Stimulated activated CD4-positive, alpha-beta T cell treated with anti-CD3 and anti-CD28 coated beads, Interleukin-1b, Interleukin-23, amount 100 ng/mL, for 24 hours (primary cell): ENCODE measurements at regions not wholly inside any gene's neighbourhood (a gene's known extent, or its start where the extent isn't known, plus 50 kb on each side); places are given as distances from the start of the nearest gene placed in this dataset.

Experiments used
- DNase-seq, 4 experiments: peaks; one replicate each; pipeline ENCODE4 v3.0.0-alpha.2; 2020; ENCODE audit warnings: low read depth in 4 of 4, low spot score in 1 of 4

DNA sequence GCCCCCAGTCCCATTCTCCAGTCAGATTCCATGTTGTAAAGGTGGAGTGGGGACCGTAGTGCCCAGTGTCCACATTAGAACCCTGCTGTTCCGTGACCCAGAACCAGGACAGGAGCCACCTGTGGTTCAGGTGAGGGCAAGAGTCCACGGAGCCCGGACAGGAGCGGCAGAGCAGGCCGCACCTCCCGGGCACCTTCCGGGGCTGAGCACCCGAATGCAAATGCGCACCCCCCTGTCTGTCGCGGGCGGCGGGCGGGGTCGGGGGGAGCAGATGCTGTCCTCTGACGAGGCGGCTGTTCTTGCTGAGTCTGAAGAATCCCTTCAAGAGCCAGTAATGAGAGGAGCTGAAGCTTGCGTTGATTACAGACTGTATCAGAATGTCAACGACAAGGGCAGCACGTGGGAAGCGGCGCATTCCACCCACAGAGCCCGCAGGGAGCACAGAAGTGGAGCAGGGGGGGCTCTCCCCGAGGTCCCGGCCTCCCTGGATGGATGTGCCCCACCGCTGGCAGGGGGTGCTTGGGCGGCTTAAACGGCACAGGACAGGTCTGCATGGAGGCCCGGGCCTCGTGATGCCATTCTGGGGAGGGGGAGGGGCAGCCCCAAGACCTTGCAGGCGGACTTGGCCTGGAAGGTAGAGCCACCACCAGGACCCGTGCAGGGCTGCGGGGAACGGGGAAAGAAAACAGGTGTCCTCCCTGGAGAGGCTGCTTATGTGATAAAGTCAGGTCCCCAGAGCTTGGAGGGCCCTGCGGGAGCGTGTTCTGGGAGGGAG is 407.5 kb upstream of the RNF32 start:
- DNase-seq = no peak

DNA sequence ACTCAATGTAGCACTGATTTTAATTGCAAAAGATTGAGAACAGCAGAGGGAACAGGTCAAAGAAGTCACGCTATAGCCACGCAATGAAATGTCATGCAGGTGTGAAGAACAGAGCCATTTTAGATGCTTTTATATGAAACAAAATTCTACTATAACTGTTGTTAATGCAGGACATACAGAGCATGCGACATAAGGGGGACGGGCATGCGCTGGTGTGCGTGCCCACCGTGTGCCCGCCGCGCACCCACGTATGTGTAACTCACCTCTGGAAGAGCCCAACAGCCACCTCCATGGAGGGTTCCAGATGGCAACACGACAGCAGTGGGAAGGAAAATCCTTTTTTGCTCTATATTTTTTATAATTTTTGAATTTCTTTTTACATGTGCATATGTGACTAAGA is 410.0 kb upstream of the RNF32 start:
- DNase-seq = no peak

DNA sequence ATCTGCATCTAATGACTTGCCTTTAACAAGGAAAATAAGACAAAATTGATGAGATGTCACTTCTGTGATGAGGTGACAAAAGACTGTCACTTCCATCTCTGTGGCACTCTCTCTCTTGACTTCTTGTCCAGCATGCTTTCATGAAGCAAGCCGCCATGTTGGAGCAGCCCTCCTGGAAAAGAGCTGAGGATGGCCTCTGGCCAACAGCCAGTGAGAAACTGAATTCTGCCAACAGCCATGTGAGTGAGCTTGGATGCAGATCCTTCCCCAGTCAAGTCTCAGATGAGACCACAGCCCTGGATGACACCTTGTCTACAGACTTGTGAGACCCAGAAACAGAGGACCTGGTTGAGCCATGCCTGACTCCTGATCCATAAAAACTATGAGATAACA is 412.6 kb upstream of the SHH start:
- no peak for DNase-seq

DNA sequence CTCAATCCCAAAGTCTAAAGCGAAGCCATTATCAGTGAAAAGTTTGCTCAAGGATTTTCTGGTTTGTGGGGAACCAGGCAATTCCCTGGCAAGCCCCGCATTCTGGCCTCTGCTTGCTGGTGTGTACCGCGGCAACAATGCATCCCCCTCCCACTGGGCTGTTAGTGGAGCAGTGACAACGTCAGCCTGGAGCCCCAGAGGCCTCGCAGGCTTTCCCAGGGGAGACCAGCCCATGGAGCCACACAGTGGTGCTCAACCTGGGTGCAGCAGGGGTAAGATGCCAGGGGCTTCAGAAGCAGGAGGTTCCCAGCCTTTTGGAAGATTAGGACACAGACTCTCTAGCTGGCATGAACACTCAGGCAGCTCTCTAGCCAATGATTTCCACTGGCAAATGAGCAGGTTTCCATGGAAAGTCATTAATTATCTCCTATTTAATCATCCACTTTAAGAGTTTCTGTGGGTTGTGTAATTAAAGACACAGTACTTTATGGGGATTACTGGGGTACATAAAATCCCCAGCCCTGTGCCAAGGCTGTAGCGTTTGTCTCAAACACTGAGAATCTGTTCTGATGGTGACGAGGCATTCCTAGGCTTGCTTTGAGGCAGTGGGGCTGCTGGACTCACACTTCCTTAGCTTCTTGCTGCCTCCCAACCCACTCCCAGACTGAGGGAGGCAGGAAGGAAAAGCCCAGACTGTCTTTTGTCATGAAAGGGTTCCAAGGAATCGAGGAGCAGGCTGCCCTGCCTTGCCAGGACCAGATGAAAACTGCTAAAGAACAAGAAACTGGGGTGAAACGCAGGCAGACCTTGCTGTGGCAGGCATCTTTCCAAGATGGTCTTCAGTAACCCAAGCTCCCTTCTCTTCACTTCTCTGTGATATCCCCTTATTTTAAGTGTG is 411.9 kb upstream of the SHH start:
- no peak for DNase-seq

DNA sequence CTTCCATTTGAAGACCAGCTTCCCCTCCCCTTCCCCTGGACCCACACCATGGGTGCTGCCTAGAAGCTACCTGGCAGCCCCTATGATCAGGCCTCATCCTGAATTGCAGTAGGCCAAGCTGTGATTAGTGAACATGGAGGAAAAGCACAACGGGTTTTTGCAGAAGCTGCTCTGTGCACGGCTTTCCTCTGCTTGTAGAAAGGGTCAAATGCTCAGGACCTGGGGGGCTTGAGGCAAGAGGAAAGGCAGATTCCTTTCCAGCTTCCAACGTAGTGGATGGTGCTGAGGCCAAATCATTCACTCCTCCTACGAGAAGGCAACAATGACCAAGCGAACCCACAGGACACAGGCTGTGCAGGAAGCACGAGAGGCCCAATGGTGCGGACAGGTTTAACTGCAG is 410.3 kb upstream of the SHH start:
- DNase-seq = no peak

DNA sequence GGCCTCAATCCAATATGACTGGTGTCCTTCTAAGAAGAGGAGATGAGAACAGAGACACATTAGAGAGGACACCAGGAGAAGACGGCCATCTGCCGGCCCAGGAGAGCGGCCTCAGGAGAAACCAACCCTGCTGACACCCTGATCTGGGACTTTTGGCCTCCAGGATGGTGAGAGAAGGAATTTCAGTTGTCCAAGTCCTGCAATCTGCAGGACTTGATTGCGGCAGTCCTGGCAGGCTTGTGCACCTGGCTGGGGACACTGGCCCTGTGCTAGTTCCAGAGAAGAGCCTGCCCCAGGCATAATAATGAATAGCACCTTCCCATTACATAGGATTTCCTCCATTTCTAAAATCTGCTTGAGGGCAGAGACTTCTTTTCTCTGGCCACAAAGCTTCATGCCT is 409.9 kb upstream of the SHH start:
- DNase-seq = no peak

DNA sequence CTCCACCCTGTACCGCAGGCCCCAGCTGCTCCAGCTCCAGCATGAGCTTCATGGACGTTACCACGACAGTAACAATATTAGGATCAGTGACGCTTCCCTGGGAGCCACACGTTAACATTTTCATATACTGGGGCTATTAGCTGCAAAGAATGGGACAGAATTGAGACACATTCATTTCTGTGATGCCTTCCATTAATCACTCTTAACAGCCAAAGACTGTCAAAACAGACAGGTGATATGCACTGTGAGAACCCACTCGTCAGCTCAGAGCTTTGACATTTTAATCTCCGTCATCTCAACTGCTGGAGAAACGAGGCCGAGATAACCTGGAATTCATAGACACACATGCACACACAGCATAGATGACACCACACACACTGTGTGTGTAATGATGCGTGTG is 408.4 kb upstream of the SHH start:
- DNase-seq = no peak

DNA sequence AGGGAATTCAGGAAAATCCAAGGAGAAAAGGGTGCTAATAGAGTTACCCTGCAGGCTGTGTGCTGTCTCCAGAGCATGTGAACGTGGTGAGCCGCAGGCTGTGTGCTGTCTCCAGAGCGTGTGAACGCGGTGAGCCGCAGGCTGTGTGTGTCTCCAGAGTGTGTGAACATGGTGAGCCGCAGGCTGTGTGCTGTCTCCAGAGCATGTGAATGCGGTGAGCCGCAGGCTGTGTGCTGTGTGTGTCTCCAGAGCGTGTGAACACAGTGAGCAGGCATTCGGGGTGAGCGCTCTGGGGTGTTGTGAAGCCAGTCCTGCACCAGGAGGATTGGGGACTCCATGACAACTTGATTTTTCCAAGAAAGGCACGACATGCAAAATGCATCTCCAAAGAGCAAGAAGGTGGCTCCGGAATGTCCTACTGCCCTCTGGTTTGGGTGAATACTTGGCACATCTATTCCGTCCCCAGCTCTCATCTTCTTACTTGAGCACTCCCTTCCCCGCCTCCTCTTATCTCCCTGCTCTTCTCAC is 407.9 kb upstream of the SHH start:
- DNase-seq = no peak

DNA sequence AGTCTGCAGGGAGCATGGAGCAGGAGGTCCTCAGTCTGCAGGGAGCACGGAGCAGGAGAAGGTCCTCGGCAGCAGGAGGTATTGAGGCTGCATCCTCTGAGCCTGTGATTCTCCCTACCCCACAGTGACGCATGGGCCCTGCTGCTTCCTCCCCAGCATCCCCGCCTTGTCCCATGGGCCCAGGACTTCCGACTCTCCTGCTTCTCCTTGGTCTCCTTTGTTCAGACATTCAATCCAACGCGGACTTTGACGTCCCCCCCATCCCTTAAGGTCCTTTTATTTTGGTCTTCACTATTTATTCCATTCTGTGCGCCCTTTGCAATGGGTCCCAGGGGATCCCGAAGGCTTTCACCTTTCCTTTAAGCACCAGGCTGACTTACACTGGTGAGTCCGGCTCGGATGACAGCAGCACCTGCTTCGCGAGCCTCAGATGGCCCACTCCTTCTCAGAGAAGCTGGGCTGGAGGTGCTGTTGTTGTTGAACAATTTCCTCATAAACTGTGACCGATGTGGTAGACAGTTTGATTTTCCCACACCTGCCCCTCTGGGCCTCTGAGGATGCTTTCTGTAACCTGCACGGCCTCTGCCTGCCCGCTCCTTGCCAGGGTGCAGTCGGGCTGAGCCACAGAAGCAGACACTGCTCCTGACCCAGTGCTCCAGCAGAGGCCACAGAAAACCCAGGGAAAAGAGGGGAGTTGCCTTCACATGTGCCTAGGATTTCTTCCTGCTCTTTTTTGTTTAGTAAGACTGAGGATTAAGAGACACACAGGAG is 407.2 kb upstream of the SHH start:
- no peak for DNase-seq

DNA sequence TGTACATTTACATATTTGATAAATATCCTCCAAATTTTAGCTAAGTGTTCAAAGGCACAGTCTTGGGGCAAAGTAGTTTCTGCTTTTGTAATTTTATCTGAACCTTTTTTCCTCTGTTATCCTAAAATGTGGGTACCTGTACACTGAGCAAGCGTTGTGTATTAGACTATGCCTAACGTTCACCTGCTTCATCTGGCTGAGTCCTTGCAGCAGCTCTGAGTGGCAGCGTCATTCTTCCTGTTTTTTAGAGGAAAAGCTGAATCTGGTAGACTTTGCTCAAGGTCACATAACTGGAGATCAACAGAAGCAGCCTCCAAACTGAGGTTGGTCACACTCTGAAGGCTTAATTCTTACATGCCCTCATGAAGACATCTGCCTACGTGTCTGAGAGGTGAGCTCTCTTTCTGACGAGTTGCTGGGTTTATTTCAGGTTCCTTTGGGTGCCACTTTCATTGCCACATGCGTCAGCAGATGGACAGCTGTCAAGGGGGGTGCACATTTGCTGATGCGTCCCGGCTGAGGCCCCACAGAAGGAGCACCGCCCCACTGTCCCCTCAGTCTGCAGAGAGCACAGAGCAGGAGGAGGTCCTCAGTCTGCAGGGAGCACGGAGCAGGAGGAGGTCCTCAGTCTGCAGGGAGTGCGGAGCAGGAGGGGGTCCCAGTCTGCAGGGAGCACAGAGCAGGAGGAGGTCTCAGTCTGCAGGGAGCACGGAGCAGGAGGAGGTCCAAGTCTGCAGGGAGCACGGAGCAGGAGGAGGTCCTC is 406.5 kb upstream of the SHH start:
- no peak for DNase-seq

DNA sequence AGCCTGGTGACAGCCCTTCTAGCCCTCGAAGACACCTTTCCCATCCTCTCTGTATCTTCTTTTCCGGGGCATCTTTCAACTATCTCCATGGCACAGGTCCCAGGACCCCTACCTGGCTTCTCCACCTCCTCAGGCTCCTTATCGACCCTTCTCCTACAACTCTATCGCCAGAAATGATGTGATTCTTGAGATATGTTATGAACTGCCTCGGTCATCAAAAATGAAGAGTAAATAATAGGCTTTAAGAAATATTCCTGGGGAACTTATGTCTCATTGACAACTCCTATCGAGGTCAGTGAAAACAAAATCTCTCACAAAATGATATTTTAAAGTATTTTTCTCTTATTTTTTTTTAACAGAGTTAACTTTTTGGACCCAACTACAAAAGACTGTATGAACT is 405.5 kb upstream of the SHH start:
- DNase-seq = no peak

DNA sequence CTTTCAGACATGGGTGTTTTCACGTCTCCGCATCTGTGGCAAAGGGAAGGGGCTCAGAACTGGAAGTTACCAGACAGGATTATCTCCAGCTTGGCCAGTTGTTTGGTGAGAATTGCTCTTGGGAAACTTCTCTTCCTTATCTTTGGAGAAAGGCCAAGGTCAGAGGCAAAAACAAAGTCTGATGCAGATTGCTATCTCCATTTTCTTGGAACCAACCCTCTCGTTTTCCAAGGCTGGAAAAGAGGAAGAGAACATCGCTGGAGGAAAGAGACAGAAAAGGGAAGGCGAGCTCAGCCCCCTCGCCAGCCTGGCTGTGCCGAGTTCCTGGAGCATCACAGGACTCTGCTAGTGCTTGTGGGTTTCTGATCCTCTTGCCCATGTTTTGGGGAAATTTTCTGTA is 396.8 kb upstream of the SHH start:
- DNase-seq = no peak

DNA sequence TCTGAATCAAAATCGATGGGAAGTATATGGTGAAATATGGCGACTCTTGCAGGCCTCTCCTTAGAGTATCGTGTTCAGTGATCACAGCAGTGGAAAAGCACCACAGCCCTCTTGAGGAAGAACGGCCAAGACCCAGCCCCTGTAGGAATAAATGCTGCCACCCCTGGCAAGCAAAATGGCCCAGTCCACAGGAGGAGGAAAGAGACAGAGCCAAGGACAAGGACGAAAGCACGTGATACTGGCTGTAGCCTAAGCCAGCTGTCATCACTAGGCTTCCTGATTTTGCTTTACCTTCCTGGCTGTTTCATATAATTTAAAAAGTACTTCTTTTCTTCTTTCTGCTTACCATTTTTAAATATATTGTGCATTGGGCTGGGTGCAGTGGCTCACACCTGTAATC is 395.0 kb upstream of the SHH start:
- no peak for DNase-seq

DNA sequence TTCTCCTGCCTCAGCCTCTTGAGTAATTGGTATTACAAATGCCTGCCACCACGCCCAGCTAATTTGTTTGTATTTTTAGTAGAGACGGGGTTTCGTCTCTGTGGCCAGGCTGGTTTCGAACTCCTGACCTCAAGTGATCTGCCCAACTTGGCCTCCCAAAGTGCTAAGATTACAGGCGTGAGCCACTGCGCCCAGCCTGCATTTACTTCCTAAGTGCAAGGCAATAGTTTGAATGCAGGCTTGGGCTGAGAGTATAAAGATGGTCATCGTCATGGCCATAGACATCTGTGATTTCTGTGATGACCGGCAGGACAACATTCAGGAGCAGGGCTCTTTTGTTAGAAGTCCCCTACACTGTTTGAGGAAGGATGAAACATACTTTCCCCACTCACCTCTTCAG is 393.9 kb upstream of the SHH start:
- DNase-seq = no peak

DNA sequence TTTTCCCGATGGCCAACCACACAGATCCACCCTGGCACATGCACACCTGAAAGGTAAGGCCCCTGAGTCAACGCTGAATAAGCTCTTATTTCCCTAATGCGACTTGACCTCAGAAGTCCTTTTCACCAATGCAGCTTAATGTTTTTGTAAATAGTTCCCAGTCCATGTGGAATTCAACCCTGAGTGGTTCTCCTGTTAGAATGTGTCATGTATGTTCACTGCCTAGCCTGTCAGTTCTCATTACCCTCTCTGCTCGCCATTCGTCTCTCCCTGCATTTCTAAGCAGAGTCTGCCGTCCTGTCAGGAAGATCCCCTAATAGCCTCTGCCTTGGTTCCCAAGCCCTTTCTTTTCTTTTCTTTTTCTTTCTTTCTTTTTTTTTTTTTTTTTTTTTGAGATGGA is 392.6 kb upstream of the SHH start:
- DNase-seq = no peak

DNA sequence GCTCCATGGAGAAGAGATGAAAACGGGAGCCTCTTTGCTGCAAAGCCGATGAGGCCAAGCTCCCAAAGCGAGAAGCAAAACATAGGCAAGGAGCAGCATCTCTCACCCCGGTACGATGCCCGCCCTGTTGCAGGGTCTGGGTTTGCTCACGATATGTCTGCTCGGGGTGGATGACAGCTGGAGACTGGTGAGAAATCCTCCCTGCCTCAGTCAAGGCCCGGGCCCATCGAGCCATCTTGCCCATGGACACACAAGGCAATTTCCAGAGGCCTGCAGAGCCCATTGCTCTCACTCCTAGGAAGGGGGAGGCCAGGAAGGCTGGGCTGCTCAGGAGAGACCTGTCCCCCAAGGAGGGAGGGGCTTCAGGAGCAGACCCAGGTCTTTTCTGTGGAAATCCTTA is 391.7 kb upstream of the SHH start:
- DNase-seq = no peak

DNA sequence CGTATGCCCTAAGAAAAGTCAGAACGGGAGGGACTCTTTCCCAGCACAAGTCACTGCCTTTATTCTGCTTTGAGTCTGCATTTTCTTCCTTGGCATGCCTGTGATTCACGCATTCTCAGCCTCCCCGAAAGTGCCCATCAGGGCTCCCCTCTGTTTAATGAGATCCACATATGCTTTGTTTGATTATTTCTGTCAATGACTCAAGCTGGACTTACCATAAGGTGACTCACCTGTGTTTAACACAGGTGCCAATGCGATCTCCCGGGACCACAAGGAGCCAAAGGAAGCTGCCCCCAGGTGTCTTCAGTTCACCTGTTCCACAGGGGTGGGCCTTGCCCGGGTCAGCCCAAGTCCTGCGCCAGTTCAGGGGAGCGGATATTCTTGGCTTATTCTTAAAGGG is 386.0 kb upstream of the SHH start:
- DNase-seq = no peak

DNA sequence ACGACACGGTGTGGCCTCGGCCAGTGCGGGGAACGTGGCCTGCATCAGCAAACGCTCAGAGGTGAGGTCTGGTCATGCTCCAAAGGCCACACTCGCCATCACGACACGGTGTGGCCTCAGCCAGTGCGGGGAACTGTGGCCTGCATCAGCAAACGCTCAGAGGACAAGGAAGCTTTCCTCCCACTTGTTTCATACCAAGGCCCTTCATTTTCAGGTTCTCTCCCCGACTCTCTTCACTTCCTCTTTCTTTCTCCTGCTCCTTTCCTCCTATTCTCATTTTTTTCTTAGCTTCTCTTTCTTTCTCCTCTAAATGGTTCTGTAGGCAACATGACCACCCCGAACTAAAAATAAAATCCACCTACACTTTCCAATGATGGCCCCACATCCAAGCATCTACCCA is 384.4 kb upstream of the SHH start:
- DNase-seq = no peak

DNA sequence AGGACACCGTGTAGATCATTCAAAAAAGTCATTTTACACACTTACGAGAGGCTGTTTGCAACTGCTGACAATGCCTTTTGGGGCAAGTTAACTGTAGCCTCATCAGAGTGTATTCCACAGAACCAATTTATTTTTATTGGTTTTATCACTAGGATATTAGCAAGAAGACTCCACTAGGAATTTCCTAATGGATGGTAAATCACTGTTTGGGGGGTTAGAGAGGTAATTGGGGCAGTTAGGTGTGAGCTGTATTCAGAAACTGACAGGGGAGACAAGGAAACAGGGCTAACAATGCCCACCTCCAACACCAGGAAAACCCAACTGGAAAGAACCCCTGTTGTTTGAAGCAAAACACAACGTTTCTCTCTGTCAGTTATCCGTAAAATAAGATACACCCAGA is 383.0 kb upstream of the SHH start:
- no peak for DNase-seq

DNA sequence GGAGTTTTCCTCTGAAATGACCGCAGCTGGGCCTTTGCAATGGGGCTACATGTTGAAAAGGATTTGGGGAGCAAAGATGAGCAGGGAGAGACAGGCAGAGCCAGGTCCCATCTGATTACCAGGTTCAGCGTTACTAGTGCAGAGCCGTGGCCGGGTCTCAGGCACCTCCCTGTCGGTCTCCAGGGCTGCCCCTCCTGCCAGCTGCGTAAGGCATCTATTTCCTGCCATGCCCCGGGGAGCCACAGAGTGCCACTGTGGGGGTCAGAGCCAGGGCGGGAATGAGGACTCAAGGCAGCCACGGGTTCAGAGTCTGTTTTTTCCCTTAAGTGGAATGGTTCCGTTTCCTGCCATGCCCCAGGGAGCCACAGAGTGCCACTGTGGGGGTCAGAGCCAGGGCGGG is 382.6 kb upstream of the SHH start:
- DNase-seq = no peak

DNA sequence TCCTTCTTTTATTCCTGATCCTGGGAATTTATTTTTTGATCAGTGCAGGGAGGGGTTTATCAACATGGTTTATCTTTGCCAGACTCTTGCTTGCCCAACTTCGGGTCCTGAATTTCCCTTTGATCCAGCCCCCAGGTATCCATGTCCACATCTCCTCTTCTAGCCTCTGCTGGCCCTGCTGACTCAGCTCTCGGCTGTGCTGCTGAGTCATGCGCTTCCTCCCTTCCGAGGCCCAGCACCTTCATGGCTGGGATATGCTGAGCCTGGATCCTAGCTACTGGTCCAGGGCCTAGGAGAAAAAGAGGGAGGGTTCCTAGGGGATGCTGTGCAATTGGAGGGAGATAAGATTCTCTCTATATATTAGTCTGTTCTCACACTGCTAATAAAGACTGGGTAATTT is 380.7 kb upstream of the SHH start:
- no peak for DNase-seq
